HG02623 (cell line): ENCODE measurements at regions not wholly inside any gene's neighbourhood (a gene's known extent, or its start where the extent isn't known, plus 50 kb on each side); places are given as distances from the start of the nearest gene placed in this dataset.

Experiments used
- ATAC-seq: cut with Tn5 transposase; IDR thresholded peaks from one replicate; pipeline ENCODE4 v1.9.1; 2021; ENCODE audit warnings: moderate library complexity; ENCODE audit not compliant: unreplicated experiment

GRCh38 chr11:122240638-122241037 lies 124.6 kb upstream of the BLID start:
- no peak for ATAC-seq

GRCh38 chr11:122235615-122236014 lies 119.6 kb upstream of the BLID start:
- no peak for ATAC-seq

- no peak for ATAC-seq
Observed at GRCh38 chr11:122234780-122235179, 118.8 kb upstream of the BLID start.

GRCh38 chr11:122234257-122234656 lies 118.2 kb upstream of the BLID start:
- ATAC-seq, result no peak

GRCh38 chr11:122232985-122233384 lies 117.0 kb upstream of the BLID start:
- no peak for ATAC-seq

GRCh38 chr11:122230385-122230755 lies 114.4 kb upstream of the BLID start:
- ATAC-seq, result no peak

GRCh38 chr11:122229481-122230384 lies 113.7 kb upstream of the BLID start:
- no peak for ATAC-seq

- no peak for ATAC-seq
Observed at GRCh38 chr11:122229078-122229477, 113.1 kb upstream of the BLID start.

- ATAC-seq, result no peak
Observed at GRCh38 chr11:122226810-122227379, 110.9 kb upstream of the BLID start.

- no peak for ATAC-seq
Observed at GRCh38 chr11:122224867-122225266, 108.9 kb upstream of the BLID start.

GRCh38 chr11:122220321-122220720 lies 104.3 kb upstream of the BLID start:
- no peak for ATAC-seq

GRCh38 chr11:122219791-122220190 lies 103.8 kb upstream of the BLID start:
- ATAC-seq, result no peak

GRCh38 chr11:122215244-122215992 lies 99.4 kb upstream of the BLID start:
- ATAC-seq, result no peak

- ATAC-seq, result no peak
Observed at GRCh38 chr11:122214567-122214966, 98.6 kb upstream of the BLID start.

GRCh38 chr11:122214080-122214479 lies 98.1 kb upstream of the BLID start:
- ATAC-seq, result no peak

GRCh38 chr11:122213171-122213570 lies 97.2 kb upstream of the BLID start:
- ATAC-seq, result no peak

- no peak for ATAC-seq
Observed at GRCh38 chr11:122210367-122210997, 94.5 kb upstream of the BLID start.

GRCh38 chr11:122209619-122210366 lies 93.8 kb upstream of the BLID start:
- ATAC-seq, result no peak

- no peak for ATAC-seq
Observed at GRCh38 chr11:122207921-122208764, 92.1 kb upstream of the BLID start.

- no peak for ATAC-seq
Observed at GRCh38 chr11:122207505-122207904, 91.5 kb upstream of the BLID start.
